HEK293 (cell line): ENCODE measurements at regions not wholly inside any gene's neighbourhood (a gene's known extent, or its start where the extent isn't known, plus 50 kb on each side); places are given as distances from the start of the nearest gene placed in this dataset.

Experiments used
- CTCF ChIA-PET: fragments of 350-600 bp; formaldehyde crosslinking; extraction: SDS; loops from one replicate; lab custom pipeline; 2021; ENCODE audit warnings: antibody characterized with exemption; lab: Yijun Ruan, JAX
- POLR2A ChIA-PET: fragments of 300-600 bp; formaldehyde crosslinking; extraction: SDS; loops from one replicate; lab custom pipeline; 2020; ENCODE audit warnings: antibody characterized with exemption, inconsistent platforms; lab: Yijun Ruan, JAX
- H3K27ac ChIP-seq: fragments of 200-500 bp; sonication (Bioruptor generic); 2 replicates; pipeline ENCODE4 v1.5.1; 2014; ENCODE audit warnings: low read depth, low read length, control low read depth, inconsistent platforms; ENCODE audit errors: extremely low read depth
- H3K36me3 ChIP-seq, 2 experiments: fragments of 200-500 bp in 1 of 2; sonication (Bioruptor generic) in 1 of 2; 1 replicate in 1 of 2; 2 replicates in 1 of 2; pipeline ENCODE4 v1.5.1; 2014 to 2017; ENCODE audit warnings: inconsistent platforms in 2 of 2, low read length in 2 of 2; ENCODE audit not compliant: control insufficient read depth in 2 of 2, insufficient read depth in 1 of 2
- H3K4me1 ChIP-seq: fragments of 200-500 bp; sonication (Bioruptor generic); 2 replicates; pipeline ENCODE4 v1.5.1; 2014; ENCODE audit warnings: mild to moderate bottlenecking, low read length, inconsistent platforms; ENCODE audit not compliant: control insufficient read depth, insufficient read depth
- H3K4me3 ChIP-seq: 2 replicates; pipeline ENCODE4 v1.5.1; 2011; ENCODE audit warnings: low read depth, mild to moderate bottlenecking, control low read depth, low read length, moderate library complexity
- H3K9me3 ChIP-seq: fragments of 200-500 bp; sonication (Bioruptor generic); 2 replicates; pipeline ENCODE4 v1.5.1; 2014; ENCODE audit warnings: low read depth, low read length, inconsistent platforms; ENCODE audit not compliant: control insufficient read depth, insufficient read depth
- GFI1B ChIP-seq: fragments of 450-650 bp; formaldehyde crosslinking; IDR thresholded peaks from 2 replicates; pipeline ENCODE4 v1.5.1; 2016; ENCODE audit warnings: missing biosample characterization, missing genetic modification characterization
- HOXD13 ChIP-seq: sonication (generic); formaldehyde crosslinking; IDR thresholded peaks from 2 replicates; pipeline ENCODE4 v1.8.0; 2022; ENCODE audit warnings: missing genetic modification reagents, borderline replicate concordance
- KLF10 ChIP-seq: fragments of 450-650 bp; IDR thresholded peaks from 2 replicates; pipeline ENCODE4 v1.5.1; 2018; ENCODE audit warnings: missing biosample characterization, mild to moderate bottlenecking, missing genetic modification characterization
- KLF8 ChIP-seq: fragments of 450-650 bp; formaldehyde crosslinking; IDR thresholded peaks from 2 replicates; pipeline ENCODE4 v1.5.1; 2016; ENCODE audit warnings: missing biosample characterization, missing genetic modification characterization
- MZF1 ChIP-seq: fragments of 450-650 bp; formaldehyde crosslinking; IDR thresholded peaks from 2 replicates; pipeline ENCODE4 v1.5.1; 2017; ENCODE audit warnings: missing biosample characterization, missing genetic modification characterization, borderline replicate concordance
- PRDM1 ChIP-seq: fragments of 450-650 bp; formaldehyde crosslinking; IDR thresholded peaks from 2 replicates; pipeline ENCODE4; 2016; ENCODE audit warnings: missing biosample characterization, missing genetic modification characterization
- SALL2 ChIP-seq: fragments of 450-650 bp; formaldehyde crosslinking; IDR thresholded peaks from 2 replicates; pipeline ENCODE4 v1.5.0; 2017; ENCODE audit warnings: missing biosample characterization, mild to moderate bottlenecking, missing genetic modification characterization, borderline replicate concordance
- WT1 ChIP-seq: fragments of 450-650 bp; formaldehyde crosslinking; IDR thresholded peaks from 2 replicates; pipeline ENCODE4 v1.5.1; 2016; ENCODE audit warnings: missing biosample characterization, missing genetic modification characterization
- YY1 ChIP-seq: fragments of 450-650 bp; formaldehyde crosslinking; IDR thresholded peaks from 2 replicates; pipeline ENCODE4 v1.5.1; 2018; ENCODE audit warnings: missing biosample characterization, missing genetic modification characterization
- ZBTB17 ChIP-seq: fragments of 450-650 bp; formaldehyde crosslinking; IDR thresholded peaks from 2 replicates; pipeline ENCODE4 v1.5.1; 2016; ENCODE audit warnings: missing biosample characterization, missing genetic modification characterization
- ZBTB20 ChIP-seq: fragments of 450-650 bp; formaldehyde crosslinking; IDR thresholded peaks from 2 replicates; pipeline ENCODE4 v1.5.1; 2016; ENCODE audit warnings: missing biosample characterization, missing genetic modification characterization
- ZNF157 ChIP-seq: fragments of 450-650 bp; formaldehyde crosslinking; IDR thresholded peaks from 2 replicates; pipeline ENCODE4 v1.5.1; 2016; ENCODE audit warnings: missing biosample characterization, missing genetic modification characterization
- ZNF19 ChIP-seq: fragments of 450-650 bp; formaldehyde crosslinking; IDR thresholded peaks from 2 replicates; pipeline ENCODE4; 2016; ENCODE audit warnings: missing biosample characterization, missing genetic modification characterization, low read depth
- ZNF248 ChIP-seq: fragments of 450-650 bp; formaldehyde crosslinking; IDR thresholded peaks from 2 replicates; pipeline ENCODE4 v1.5.1; 2017; ENCODE audit warnings: missing biosample characterization, missing genetic modification characterization
- ZNF26 ChIP-seq: fragments of 450-650 bp; formaldehyde crosslinking; IDR thresholded peaks from 2 replicates; pipeline ENCODE4 v1.5.1; 2016; ENCODE audit warnings: missing biosample characterization, missing genetic modification characterization
- ZNF394 ChIP-seq: fragments of 450-650 bp; formaldehyde crosslinking; IDR thresholded peaks from 2 replicates; pipeline ENCODE4 v1.5.1; 2016; ENCODE audit warnings: missing biosample characterization, missing genetic modification characterization, mild to moderate bottlenecking, moderate library complexity, borderline replicate concordance
- ZNF501 ChIP-seq: fragments of 450-650 bp; formaldehyde crosslinking; IDR thresholded peaks from 2 replicates; pipeline ENCODE4 v1.5.1; 2016; ENCODE audit warnings: missing biosample characterization, missing genetic modification characterization
- ZNF549 ChIP-seq: fragments of 450-650 bp; IDR thresholded peaks from 2 replicates; pipeline ENCODE4 v1.5.1; 2018; ENCODE audit warnings: missing biosample characterization, missing genetic modification characterization, mild to moderate bottlenecking, inconsistent platforms, moderate library complexity
- ZNF610 ChIP-seq: fragments of 450-650 bp; formaldehyde crosslinking; IDR thresholded peaks from 2 replicates; pipeline ENCODE4 v1.5.1; 2016; ENCODE audit warnings: missing biosample characterization, missing genetic modification characterization, borderline replicate concordance
- ZNF623 ChIP-seq: fragments of 450-650 bp; formaldehyde crosslinking; IDR thresholded peaks from 2 replicates; pipeline ENCODE4 v1.5.1; 2016; ENCODE audit warnings: missing biosample characterization, missing genetic modification characterization
- ZNF645 ChIP-seq: fragments of 450-650 bp; formaldehyde crosslinking; IDR thresholded peaks from 2 replicates; pipeline ENCODE4; 2016; ENCODE audit warnings: missing biosample characterization, missing genetic modification characterization
- ZNF654 ChIP-seq: fragments of 450-650 bp; formaldehyde crosslinking; IDR thresholded peaks from 2 replicates; pipeline ENCODE4 v1.5.1; 2016; ENCODE audit warnings: low read depth, missing biosample characterization, missing genetic modification characterization
- ZNF707 ChIP-seq: fragments of 450-650 bp; formaldehyde crosslinking; IDR thresholded peaks from 2 replicates; pipeline ENCODE4 v1.5.1; 2016; ENCODE audit warnings: missing biosample characterization, missing genetic modification characterization
- ZNF768 ChIP-seq: fragments of 450-650 bp; formaldehyde crosslinking; IDR thresholded peaks from 2 replicates; pipeline ENCODE4 v1.5.1; 2018; ENCODE audit warnings: missing biosample characterization, mild to moderate bottlenecking, missing genetic modification characterization
- ZNF837 ChIP-seq: fragments of 450-650 bp; formaldehyde crosslinking; IDR thresholded peaks from 2 replicates; pipeline ENCODE4 v1.5.1; 2016; ENCODE audit warnings: missing biosample characterization, missing genetic modification characterization
- TF ChIP-seq, protein P1 (sequence below): fragments of 450-650 bp; formaldehyde crosslinking; IDR thresholded peaks from 2 replicates; pipeline ENCODE4 v1.5.1; 2016; ENCODE audit warnings: missing biosample characterization, missing genetic modification characterization

DNA sequence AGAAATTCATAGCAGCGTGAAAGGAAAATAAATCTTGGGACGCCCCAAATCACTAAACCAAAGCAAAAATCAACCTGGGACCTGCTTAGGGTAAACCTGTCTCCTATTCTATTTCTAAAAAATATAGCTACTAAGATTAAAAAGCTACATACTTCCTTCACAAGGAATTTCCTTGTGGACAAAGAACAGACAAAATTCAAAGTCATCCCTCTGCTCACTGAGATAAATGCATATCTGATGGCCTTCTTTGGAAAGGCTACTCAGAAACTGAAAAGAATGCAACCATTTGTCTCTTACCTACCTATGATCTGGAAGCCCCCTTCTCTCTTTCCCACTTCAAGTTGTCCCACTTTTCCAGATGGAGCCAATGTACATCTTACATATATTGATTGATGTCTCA lies 93.0 kb upstream of the CNOT2 start:
- CTCF ChIA-PET = no interaction called here

GRCh38 chr12:70151993-70152392 lies 91.2 kb upstream of the CNOT2 start:
- H3K9me3 ChIP-seq = no peaks in the 10 kb centered on the region
- no peaks in the 10 kb centered on the region for H3K4me1 ChIP-seq
- no peak overlapping the region for H3K27ac ChIP-seq
- no peak for TF ChIP-seq PRDM1
- TF ChIP-seq ZNF654 (tag by site-specific recombination) = no peak
- no peak for TF ChIP-seq ZNF623 (tag by site-specific recombination)
- no peak for TF ChIP-seq ZNF394 (tag by site-specific recombination)
- no peak for TF ChIP-seq ZNF707 (tag by site-specific recombination)
- TF ChIP-seq ZNF26 (tag by site-specific recombination) = no peak
- no peak for TF ChIP-seq HOXD13 (CRISPR knock-in tag)
- TF ChIP-seq KLF8 (tag by site-specific recombination) = no peak
- no peak for TF ChIP-seq ZNF837 (tag by site-specific recombination)
- TF ChIP-seq ZNF768 (tag by site-specific recombination) = no peak
- TF ChIP-seq, all 188 proteins: peak for 0
- CTCF ChIA-PET = interaction anchor here (0.7 kb wide), 1 partner anchor 1067 kb away, joined by 3 read pairs; no protein-coding TSS in a partner anchor
- H3K4me3 ChIP-seq = no peak overlapping the region
- POLR2A ChIA-PET = no interaction called here
- H3K36me3 ChIP-seq = no peaks in the 10 kb centered on the region

More for the DNA sequence above, 93.0 kb upstream of the CNOT2 start:
- Histone ChIP-seq H3K9me3 (no peaks in the 10 kb centered on the region), H3K36me3 (no peaks in the 10 kb centered on the region)
- TF ChIP-seq YY1 (tag by site-specific recombination) (no peak), GFI1B (no peak), ZNF610 (tag by site-specific recombination) (no peak), ZNF157 (tag by site-specific recombination) (no peak), WT1 (tag by site-specific recombination) (no peak), ZBTB17 (tag by site-specific recombination) (no peak), SALL2 (tag by site-specific recombination) (no peak), ZBTB20 (tag by site-specific recombination) (no peak), KLF10 (tag by site-specific recombination) (no peak), ZNF19 (tag by site-specific recombination) (no peak), ZNF549 (tag by site-specific recombination) (no peak), MZF1 (tag by site-specific recombination) (no peak), ZNF501 (tag by site-specific recombination) (no peak), ZNF248 (tag by site-specific recombination) (no peak), ZNF645 (tag by site-specific recombination) (no peak)
- TF ChIP-seq, protein P1, sequence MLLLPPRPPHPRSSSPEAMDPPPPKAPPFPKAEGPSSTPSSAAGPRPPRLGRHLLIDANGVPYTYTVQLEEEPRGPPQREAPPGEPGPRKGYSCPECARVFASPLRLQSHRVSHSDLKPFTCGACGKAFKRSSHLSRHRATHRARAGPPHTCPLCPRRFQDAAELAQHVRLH (tag by site-specific recombination) = no peak
- TF ChIP-seq, all 188 proteins: peak for 0
- H3K27ac ChIP-seq = no peak overlapping the region
- no peak overlapping the region for H3K4me3 ChIP-seq
- POLR2A ChIA-PET = no interaction called here
- no peaks in the 10 kb centered on the region for H3K4me1 ChIP-seq
